HL-60 (cell line): ENCODE measurements at regions not wholly inside any gene's neighbourhood (a gene's known extent, or its start where the extent isn't known, plus 50 kb on each side); places are given as distances from the start of the nearest gene placed in this dataset.

Experiments
- DNase-seq, 2 experiments: peaks; one replicate each; pipeline ENCODE4 v3.0.0-alpha.2; 2010 to 2020; ENCODE audit warnings: low read depth in 1 of 2, low spot score in 1 of 2
- H3K27ac ChIP-seq: fragments of 250-450 bp; sonication (Bioruptor Pico); replicated peaks from 2 replicates; pipeline ENCODE4 v1.5.1; 2020; ENCODE audit warnings: mild to moderate bottlenecking, moderate library complexity
- H3K27me3 ChIP-seq: fragments of 250-450 bp; sonication (Bioruptor Pico); 2 replicates; pipeline ENCODE4 v1.5.1; 2021; ENCODE audit warnings: mild to moderate bottlenecking, moderate library complexity; ENCODE audit not compliant: insufficient read depth, poor library complexity, severe bottlenecking
- H3K4me3 ChIP-seq: replicated peaks from 2 replicates; pipeline ENCODE4 v1.5.1; 2011; ENCODE audit warnings: mild to moderate bottlenecking, control low read depth, low read length; ENCODE audit not compliant: insufficient read depth
- CTCF ChIP-seq: IDR thresholded peaks from one replicate; pipeline ENCODE4 v1.5.1; 2011; ENCODE audit warnings: low read length, control low read depth, inconsistent platforms; ENCODE audit not compliant: insufficient read depth
- GABPA ChIP-seq: IDR thresholded peaks from 2 replicates; pipeline ENCODE4 v1.6.1; 2012; ENCODE audit warnings: low read depth
- POLR2AphosphoS5 ChIP-seq: IDR thresholded peaks from 2 replicates; pipeline ENCODE4 v1.6.1; 2012; ENCODE audit warnings: low read depth
- REST ChIP-seq: IDR thresholded peaks from 2 replicates; pipeline ENCODE4 v1.6.1; 2012; ENCODE audit warnings: low read depth; ENCODE audit not compliant: insufficient replicate concordance
- SPI1 ChIP-seq: IDR thresholded peaks from 2 replicates; pipeline ENCODE4 v1.6.1; 2012; ENCODE audit warnings: low read depth, mild to moderate bottlenecking, borderline replicate concordance

GRCh38 chr5:1707467-1707866 lies 92.2 kb downstream of the MRPL36 start:
- TF ChIP-seq CTCF (no peak), SPI1 (no peak), REST (no peak), POLR2AphosphoS5 (no peak), GABPA (no peak)
- Histone ChIP-seq H3K4me3 (no peak overlapping the region), H3K27ac (no peak overlapping the region), H3K27me3 (no peaks in the 10 kb centered on the region)
- DNase-seq: no peak

- DNase-seq: no peak
- H3K27me3 ChIP-seq: no peaks in the 10 kb centered on the region
Measured at GRCh38 chr5:1706428-1706827, 93.2 kb downstream of the MRPL36 start.

DNA sequence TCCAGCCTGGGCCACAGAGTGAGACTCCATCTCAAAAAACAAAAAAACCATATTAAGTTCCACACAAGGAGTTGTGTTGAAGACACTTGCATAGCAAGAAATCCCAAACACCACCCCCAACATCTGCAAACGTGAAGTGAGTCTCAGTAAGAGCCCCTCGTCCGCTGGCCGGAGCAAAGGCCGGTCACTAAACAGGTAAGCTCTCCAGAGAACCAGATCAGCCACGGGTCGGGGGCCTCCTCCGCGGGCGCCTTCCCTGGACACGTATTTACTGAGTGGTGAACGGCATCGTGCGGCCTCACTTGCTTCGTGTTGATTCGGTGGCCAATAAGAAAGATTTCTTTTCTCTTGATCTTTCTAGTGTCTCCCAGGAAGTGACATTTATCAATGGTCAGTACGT lies 93.6 kb downstream of the MRPL36 start:
- DNase-seq: no peak
- no peak for TF ChIP-seq REST
- no peak for TF ChIP-seq POLR2AphosphoS5
- TF ChIP-seq SPI1: no peak
- TF ChIP-seq CTCF: no peak
- TF ChIP-seq GABPA: no peak
- H3K27me3 ChIP-seq: no peaks in the 10 kb centered on the region

More at GRCh38 chr5:1706428-1706827, 93.2 kb downstream of the MRPL36 start:
- TF ChIP-seq GABPA: no peak
- no peak for TF ChIP-seq SPI1
- no peak for TF ChIP-seq CTCF
- no peak for TF ChIP-seq POLR2AphosphoS5
- no peak for TF ChIP-seq REST
- no peak overlapping the region for H3K4me3 ChIP-seq
- no peak overlapping the region for H3K27ac ChIP-seq

More for the DNA sequence above, 93.6 kb downstream of the MRPL36 start:
- Histone ChIP-seq H3K4me3 (no peak overlapping the region), H3K27ac (no peak overlapping the region)
